Parathyroid adenoma (tissue), 2 donors: ENCODE measurements at regions not wholly inside any gene's neighbourhood (a gene's known extent, or its start where the extent isn't known, plus 50 kb on each side); places are given as distances from the start of the nearest gene placed in this dataset.

Experiments
- H2AFZ ChIP-seq: fragments of 300-600 bp; sonication (generic); one replicate; pipeline ENCODE4 v1.7.0; 2017; ENCODE audit warnings: antibody characterized with exemption, mild to moderate bottlenecking
- H3K27ac ChIP-seq: fragments of 300-600 bp; sonication (generic); one replicate; pipeline ENCODE4 v1.7.0; 2017
- H3K27me3 ChIP-seq: fragments of 300-600 bp; sonication (generic); one replicate; pipeline ENCODE4 v1.7.0; 2017; ENCODE audit warnings: low read length; ENCODE audit not compliant: control insufficient read depth, insufficient read depth
- H3K36me3 ChIP-seq: fragments of 300-600 bp; sonication (generic); one replicate; pipeline ENCODE4 v1.7.0; 2017; ENCODE audit warnings: low read length; ENCODE audit not compliant: control insufficient read depth, insufficient read depth
- H3K4me1 ChIP-seq: fragments of 300-600 bp; sonication (generic); one replicate; pipeline ENCODE4 v1.7.0; 2017; ENCODE audit warnings: control low read depth
- H3K4me2 ChIP-seq: fragments of 300-600 bp; sonication (generic); one replicate; pipeline ENCODE4 v1.7.0; 2017; ENCODE audit warnings: low read length
- H3K4me3 ChIP-seq: fragments of 300-600 bp; sonication (generic); one replicate; pipeline ENCODE4 v1.7.0; 2017; ENCODE audit warnings: low read depth, low read length
- H3K79me2 ChIP-seq: fragments of 300-600 bp; sonication (generic); one replicate; pipeline ENCODE4 v1.7.0; 2017; ENCODE audit warnings: control low read depth
- H3K9ac ChIP-seq: fragments of 300-600 bp; sonication (generic); one replicate; pipeline ENCODE4 v1.7.0; 2017; ENCODE audit warnings: mild to moderate bottlenecking
- H3K9me3 ChIP-seq: fragments of 300-600 bp; sonication (generic); one replicate; pipeline ENCODE4 v1.7.0; 2017; ENCODE audit warnings: low read length; ENCODE audit not compliant: control insufficient read depth
- CTCF ChIP-seq: fragments of 300-600 bp; sonication (generic); IDR thresholded peaks from one replicate; pipeline ENCODE4 v1.7.0; 2017; ENCODE audit warnings: antibody characterized with exemption, mild to moderate bottlenecking
- donor health status: primary hyperparathyroidism.

- Histone ChIP-seq H3K4me2 (no peak overlapping the region), H3K27me3 (no peaks in the 10 kb centered on the region), H3K27ac (no peak overlapping the region), H3K9ac (no peak overlapping the region), H3K9me3 (no peaks in the 10 kb centered on the region), H3K36me3 (no peaks in the 10 kb centered on the region), H3K79me2 (no peaks in the 10 kb centered on the region), H3K4me1 (no peaks in the 10 kb centered on the region), H3K4me3 (no peak overlapping the region), H2AFZ (no peak overlapping the region)
- TF ChIP-seq CTCF: no peak
Observed at GRCh38 chr17:74018115-74018514, 185.4 kb upstream of the RPL38 start.

GRCh38 chr17:74019271-74019670 is 184.2 kb upstream of the RPL38 start:
- no peak for TF ChIP-seq CTCF
- no peaks in the 10 kb centered on the region for H3K4me1 ChIP-seq
- H3K4me2 ChIP-seq: no peak overlapping the region
- H3K27me3 ChIP-seq: no peaks in the 10 kb centered on the region
- no peak overlapping the region for H2AFZ ChIP-seq
- H3K27ac ChIP-seq: no peak overlapping the region
- H3K79me2 ChIP-seq: no peaks in the 10 kb centered on the region
- H3K9ac ChIP-seq: no peak overlapping the region
- no peak overlapping the region for H3K4me3 ChIP-seq
- no peaks in the 10 kb centered on the region for H3K9me3 ChIP-seq
- H3K36me3 ChIP-seq: no peaks in the 10 kb centered on the region

- no peak overlapping the region for H3K4me2 ChIP-seq
- no peaks in the 10 kb centered on the region for H3K9me3 ChIP-seq
- no peak overlapping the region for H3K9ac ChIP-seq
- TF ChIP-seq CTCF: no peak
- no peaks in the 10 kb centered on the region for H3K4me1 ChIP-seq
- H3K27ac ChIP-seq: no peak overlapping the region
- H3K4me3 ChIP-seq: no peak overlapping the region
- no peaks in the 10 kb centered on the region for H3K27me3 ChIP-seq
- no peaks in the 10 kb centered on the region for H3K36me3 ChIP-seq
- H2AFZ ChIP-seq: no peak overlapping the region
- H3K79me2 ChIP-seq: no peaks in the 10 kb centered on the region
Observed at GRCh38 chr17:74019860-74020259, 183.6 kb upstream of the RPL38 start.

GRCh38 chr17:74020522-74020921 is 183.0 kb upstream of the RPL38 start:
- no peaks in the 10 kb centered on the region for H3K27me3 ChIP-seq
- no peak overlapping the region for H3K9ac ChIP-seq
- no peak overlapping the region for H3K4me3 ChIP-seq
- no peaks in the 10 kb centered on the region for H3K36me3 ChIP-seq
- H3K4me1 ChIP-seq: no peaks in the 10 kb centered on the region
- H3K27ac ChIP-seq: no peak overlapping the region
- H2AFZ ChIP-seq: no peak overlapping the region
- no peak overlapping the region for H3K4me2 ChIP-seq
- no peak for TF ChIP-seq CTCF
- H3K79me2 ChIP-seq: no peaks in the 10 kb centered on the region
- no peaks in the 10 kb centered on the region for H3K9me3 ChIP-seq

GRCh38 chr17:74024871-74025531 is 178.5 kb upstream of the RPL38 start:
- no peaks in the 10 kb centered on the region for H3K4me1 ChIP-seq
- no peaks in the 10 kb centered on the region for H3K27me3 ChIP-seq
- no peak overlapping the region for H3K4me2 ChIP-seq
- H3K9ac ChIP-seq: no peak overlapping the region
- no peak overlapping the region for H2AFZ ChIP-seq
- H3K4me3 ChIP-seq: no peak overlapping the region
- no peak overlapping the region for H3K27ac ChIP-seq
- no peak for TF ChIP-seq CTCF
- no peaks in the 10 kb centered on the region for H3K79me2 ChIP-seq
- H3K36me3 ChIP-seq: no peaks in the 10 kb centered on the region
- no peaks in the 10 kb centered on the region for H3K9me3 ChIP-seq
